ENCODE measurements at regions not wholly inside any gene's neighbourhood (a gene's known extent, or its start where the extent isn't known, plus 50 kb on each side); places are given as distances from the start of the nearest gene placed in this dataset.

- Histone ChIP-seq H3K27ac (ENCODE audit: low read length, poor library complexity, severe bottlenecking) (no peak overlapping the region), H4K8ac (ENCODE audit: low read length) (no peak overlapping the region), H2BK12ac (ENCODE audit: low read length in 2 of 2) (no peak overlapping the region)
These were observed 766.2 kb upstream of the LRRC4C start for GRCh38 chr11:42225664-42226063.

GRCh38 chr11:42232673-42233072 lies 773.2 kb upstream of the LRRC4C start:
- H3K79me1 ChIP-seq (replicated peaks; ENCODE audit: low read length, poor library complexity, severe bottlenecking) = no peaks in the 10 kb centered on the region
- no peak overlapping the region for H3K4me2 ChIP-seq (ENCODE audit: low read length, poor library complexity, severe bottlenecking)
- whole genome bisulfite sequencing = 57% methylated on average over 2 of the region's 5 CpGs

More at GRCh38 chr11:42225664-42226063, 766.2 kb upstream of the LRRC4C start:
- DNase-seq = no peak
- no peak overlapping the region for H3K4me2 ChIP-seq (ENCODE audit: low read length, poor library complexity, severe bottlenecking)
- H2AFZ ChIP-seq (ENCODE audit: low read depth, low read length) = no peak overlapping the region
- H3K4ac ChIP-seq (ENCODE audit: low read depth in 1 of 2, low read length in 2 of 2) = no peak overlapping the region
- H2BK5ac ChIP-seq (ENCODE audit: low read depth, low read length, poor library complexity, severe bottlenecking) = no peak overlapping the region
- no peak overlapping the region for H4K91ac ChIP-seq (ENCODE audit: low read length)
- H2BK120ac ChIP-seq (ENCODE audit: low read depth, low read length) = no peak overlapping the region
- H3K4me3 ChIP-seq (ENCODE audit: insufficient read depth in 1 of 2, low read depth in 1 of 2, low read length in 2 of 2) = no peak overlapping the region
- no peak overlapping the region for H3K9ac ChIP-seq (ENCODE audit: low read length)
- H3K18ac ChIP-seq (ENCODE audit: low read depth in 1 of 2, low read length in 2 of 2) = no peak overlapping the region
- H3K23ac ChIP-seq (ENCODE audit: low read length in 2 of 2) = no peak overlapping the region
- H3K79me1 ChIP-seq (replicated peaks; ENCODE audit: low read length, poor library complexity, severe bottlenecking) = no peaks in the 10 kb centered on the region
- H3K14ac ChIP-seq (ENCODE audit: low read length in 2 of 2) = no peak overlapping the region
- H3K27me3 ChIP-seq (ENCODE audit: control insufficient read depth in 1 of 2, insufficient read depth in 1 of 2, low read length in 2 of 2) = no peaks in the 10 kb centered on the region
- H3K36me3 ChIP-seq (ENCODE audit: control insufficient read depth in 1 of 2, insufficient read depth in 2 of 2, low read depth in 1 of 2, low read length in 2 of 2) = no peaks in the 10 kb centered on the region
- no peak overlapping the region for H2BK15ac ChIP-seq (ENCODE audit: low read depth, poor library complexity, severe bottlenecking)
- H2AK5ac ChIP-seq (ENCODE audit: low read length, severe bottlenecking) = no peak overlapping the region
- no peaks in the 10 kb centered on the region for H3K4me1 ChIP-seq (ENCODE audit: control insufficient read depth, insufficient read depth, low read depth, low read length)
- no peaks in the 10 kb centered on the region for H3K9me3 ChIP-seq (ENCODE audit: control insufficient read depth, low read length)

GRCh38 chr11:42234451-42234951 lies 775.0 kb upstream of the LRRC4C start:
- Histone ChIP-seq H3K18ac (ENCODE audit: low read depth in 1 of 2, low read length in 2 of 2) (no peak overlapping the region), H2BK15ac (ENCODE audit: low read depth, poor library complexity, severe bottlenecking) (no peak overlapping the region), H3K4me2 (ENCODE audit: low read length, poor library complexity, severe bottlenecking) (no peak overlapping the region), H3K23ac (ENCODE audit: low read length in 2 of 2) (no peak overlapping the region), H2BK5ac (ENCODE audit: low read depth, low read length, poor library complexity, severe bottlenecking) (no peak overlapping the region), H3K4ac (ENCODE audit: low read depth in 1 of 2, low read length in 2 of 2) (no peak overlapping the region), H2BK12ac (ENCODE audit: low read length in 2 of 2) (no peak overlapping the region), H3K9ac (ENCODE audit: low read length) (no peak overlapping the region), H3K27me3 (ENCODE audit: control insufficient read depth in 1 of 2, insufficient read depth in 1 of 2, low read length in 2 of 2) (no peaks in the 10 kb centered on the region), H3K27ac (ENCODE audit: low read length, poor library complexity, severe bottlenecking) (no peak overlapping the region), H3K36me3 (ENCODE audit: control insufficient read depth in 1 of 2, insufficient read depth in 2 of 2, low read depth in 1 of 2, low read length in 2 of 2) (no peaks in the 10 kb centered on the region), H2AK5ac (ENCODE audit: low read length, severe bottlenecking) (no peak overlapping the region), H3K79me1 (replicated peaks; ENCODE audit: low read length, poor library complexity, severe bottlenecking) (no peaks in the 10 kb centered on the region), H3K14ac (ENCODE audit: low read length in 2 of 2) (no peak overlapping the region), H3K9me3 (ENCODE audit: control insufficient read depth, low read length) (no peaks in the 10 kb centered on the region), H2BK120ac (ENCODE audit: low read depth, low read length) (no peak overlapping the region), H4K91ac (ENCODE audit: low read length) (no peak overlapping the region), H4K8ac (ENCODE audit: low read length) (no peak overlapping the region), H3K4me1 (ENCODE audit: control insufficient read depth, insufficient read depth, low read depth, low read length) (no peaks in the 10 kb centered on the region), H2AFZ (ENCODE audit: low read depth, low read length) (no peak overlapping the region), H3K4me3 (ENCODE audit: insufficient read depth in 1 of 2, low read depth in 1 of 2, low read length in 2 of 2) (no peak overlapping the region)
- 56% methylated on average over 1 of the region's 1 CpG for WGBS
- DNase-seq = no peak

More at GRCh38 chr11:42232673-42233072, 773.2 kb upstream of the LRRC4C start:
- no peak for DNase-seq
- no peak overlapping the region for H4K8ac ChIP-seq (ENCODE audit: low read length)
- H3K14ac ChIP-seq (ENCODE audit: low read length in 2 of 2) = no peak overlapping the region
- no peak overlapping the region for H3K23ac ChIP-seq (ENCODE audit: low read length in 2 of 2)
- no peaks in the 10 kb centered on the region for H3K36me3 ChIP-seq (ENCODE audit: control insufficient read depth in 1 of 2, insufficient read depth in 2 of 2, low read depth in 1 of 2, low read length in 2 of 2)
- no peak overlapping the region for H2BK12ac ChIP-seq (ENCODE audit: low read length in 2 of 2)
- no peak overlapping the region for H3K4me3 ChIP-seq (ENCODE audit: insufficient read depth in 1 of 2, low read depth in 1 of 2, low read length in 2 of 2)
- H3K4me1 ChIP-seq (ENCODE audit: control insufficient read depth, insufficient read depth, low read depth, low read length) = no peaks in the 10 kb centered on the region
- no peak overlapping the region for H4K91ac ChIP-seq (ENCODE audit: low read length)
- no peak overlapping the region for H3K27ac ChIP-seq (ENCODE audit: low read length, poor library complexity, severe bottlenecking)
- no peak overlapping the region for H2BK5ac ChIP-seq (ENCODE audit: low read depth, low read length, poor library complexity, severe bottlenecking)
- no peak overlapping the region for H3K9ac ChIP-seq (ENCODE audit: low read length)
- no peaks in the 10 kb centered on the region for H3K9me3 ChIP-seq (ENCODE audit: control insufficient read depth, low read length)
- H3K4ac ChIP-seq (ENCODE audit: low read depth in 1 of 2, low read length in 2 of 2) = no peak overlapping the region
- no peaks in the 10 kb centered on the region for H3K27me3 ChIP-seq (ENCODE audit: control insufficient read depth in 1 of 2, insufficient read depth in 1 of 2, low read length in 2 of 2)
- H2AK5ac ChIP-seq (ENCODE audit: low read length, severe bottlenecking) = no peak overlapping the region
- H3K18ac ChIP-seq (ENCODE audit: low read depth in 1 of 2, low read length in 2 of 2) = no peak overlapping the region
- no peak overlapping the region for H2BK15ac ChIP-seq (ENCODE audit: low read depth, poor library complexity, severe bottlenecking)
- H2AFZ ChIP-seq (ENCODE audit: low read depth, low read length) = no peak overlapping the region
- H2BK120ac ChIP-seq (ENCODE audit: low read depth, low read length) = no peak overlapping the region

GRCh38 chr11:42237701-42238235 lies 778.3 kb upstream of the LRRC4C start:
- H3K9ac ChIP-seq (ENCODE audit: low read length) = no peak overlapping the region
- no peak overlapping the region for H2AK5ac ChIP-seq (ENCODE audit: low read length, severe bottlenecking)
- no peaks in the 10 kb centered on the region for H3K4me1 ChIP-seq (ENCODE audit: control insufficient read depth, insufficient read depth, low read depth, low read length)
- peaks cover 0 to 5% of the 10 kb centered on the region in 2 experiments for H3K27me3 ChIP-seq (ENCODE audit: control insufficient read depth in 1 of 2, insufficient read depth in 1 of 2, low read length in 2 of 2)
- H4K8ac ChIP-seq (ENCODE audit: low read length) = no peak overlapping the region
- no peak overlapping the region for H2BK12ac ChIP-seq (ENCODE audit: low read length in 2 of 2)
- H2BK120ac ChIP-seq (ENCODE audit: low read depth, low read length) = no peak overlapping the region
- H3K18ac ChIP-seq (ENCODE audit: low read depth in 1 of 2, low read length in 2 of 2) = no peak overlapping the region
- H3K9me3 ChIP-seq (ENCODE audit: control insufficient read depth, low read length) = no peaks in the 10 kb centered on the region
- H2BK5ac ChIP-seq (ENCODE audit: low read depth, low read length, poor library complexity, severe bottlenecking) = no peak overlapping the region
- H2BK15ac ChIP-seq (ENCODE audit: low read depth, poor library complexity, severe bottlenecking) = no peak overlapping the region
- H3K4ac ChIP-seq (ENCODE audit: low read depth in 1 of 2, low read length in 2 of 2) = no peak overlapping the region
- DNase-seq = no peak
- H3K4me2 ChIP-seq (ENCODE audit: low read length, poor library complexity, severe bottlenecking) = no peak overlapping the region
- WGBS = no CpG with 5 or more reads among the region's 4 CpGs
- H2AFZ ChIP-seq (ENCODE audit: low read depth, low read length) = no peak overlapping the region
- peak overlapping the region; percentile 38 for H3K27ac ChIP-seq (ENCODE audit: low read length, poor library complexity, severe bottlenecking)
- H3K4me3 ChIP-seq (ENCODE audit: insufficient read depth in 1 of 2, low read depth in 1 of 2, low read length in 2 of 2) = no peak overlapping the region
- H3K79me1 ChIP-seq (replicated peaks; ENCODE audit: low read length, poor library complexity, severe bottlenecking) = no peaks in the 10 kb centered on the region
- H3K23ac ChIP-seq (ENCODE audit: low read length in 2 of 2) = no peak overlapping the region
- H4K91ac ChIP-seq (ENCODE audit: low read length) = no peak overlapping the region
- no peak overlapping the region for H3K14ac ChIP-seq (ENCODE audit: low read length in 2 of 2)
- H3K36me3 ChIP-seq (ENCODE audit: control insufficient read depth in 1 of 2, insufficient read depth in 2 of 2, low read depth in 1 of 2, low read length in 2 of 2) = no peaks in the 10 kb centered on the region

Data from mesenchymal stem cell (in vitro differentiated cells and primary cell).